VCaP (cell line): ENCODE measurements at regions not wholly inside any gene's neighbourhood (a gene's known extent, or its start where the extent isn't known, plus 50 kb on each side); places are given as distances from the start of the nearest gene placed in this dataset.
"Not testable (repeated sequence)": the region's sequence is repeated elsewhere in the genome, so short reads cannot be mapped to it uniquely, and the experiment has no call there.

Experiments
- H3K27ac ChIP-seq: fragments of 450-650 bp; 2 replicates; pipeline ENCODE4 v1.5.1; 2017

DNA sequence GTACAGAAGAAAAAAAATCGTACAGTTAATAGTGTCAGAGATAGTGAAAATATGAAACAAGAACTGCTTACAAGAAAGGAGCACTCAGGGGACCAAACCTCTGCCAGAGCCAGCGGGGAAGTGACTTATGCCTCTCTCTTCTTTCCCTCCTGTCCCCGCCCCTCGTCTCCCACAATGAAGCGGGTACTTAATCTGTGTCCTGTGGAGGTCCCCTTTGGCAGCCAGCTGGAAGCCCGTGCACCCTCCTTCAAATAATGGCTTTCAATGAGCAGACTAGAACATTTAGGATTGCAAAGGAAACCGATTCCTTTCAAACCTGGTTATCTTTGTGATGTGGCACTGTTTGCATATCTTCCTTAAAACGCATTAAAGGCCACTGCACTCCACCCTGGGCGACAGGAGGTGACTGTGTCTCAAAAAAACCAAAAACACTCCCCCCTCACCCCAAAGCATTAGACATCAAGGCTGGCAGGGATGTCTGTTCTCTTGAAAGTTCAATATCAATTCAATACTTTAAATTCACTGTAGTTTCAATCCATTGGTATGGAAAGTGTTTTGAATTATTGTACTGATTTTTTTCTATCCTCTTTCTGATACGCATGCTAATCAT lies 51.7 kb downstream of the PPIAL4C start:
- not testable (repeated sequence) for H3K27ac ChIP-seq

DNA sequence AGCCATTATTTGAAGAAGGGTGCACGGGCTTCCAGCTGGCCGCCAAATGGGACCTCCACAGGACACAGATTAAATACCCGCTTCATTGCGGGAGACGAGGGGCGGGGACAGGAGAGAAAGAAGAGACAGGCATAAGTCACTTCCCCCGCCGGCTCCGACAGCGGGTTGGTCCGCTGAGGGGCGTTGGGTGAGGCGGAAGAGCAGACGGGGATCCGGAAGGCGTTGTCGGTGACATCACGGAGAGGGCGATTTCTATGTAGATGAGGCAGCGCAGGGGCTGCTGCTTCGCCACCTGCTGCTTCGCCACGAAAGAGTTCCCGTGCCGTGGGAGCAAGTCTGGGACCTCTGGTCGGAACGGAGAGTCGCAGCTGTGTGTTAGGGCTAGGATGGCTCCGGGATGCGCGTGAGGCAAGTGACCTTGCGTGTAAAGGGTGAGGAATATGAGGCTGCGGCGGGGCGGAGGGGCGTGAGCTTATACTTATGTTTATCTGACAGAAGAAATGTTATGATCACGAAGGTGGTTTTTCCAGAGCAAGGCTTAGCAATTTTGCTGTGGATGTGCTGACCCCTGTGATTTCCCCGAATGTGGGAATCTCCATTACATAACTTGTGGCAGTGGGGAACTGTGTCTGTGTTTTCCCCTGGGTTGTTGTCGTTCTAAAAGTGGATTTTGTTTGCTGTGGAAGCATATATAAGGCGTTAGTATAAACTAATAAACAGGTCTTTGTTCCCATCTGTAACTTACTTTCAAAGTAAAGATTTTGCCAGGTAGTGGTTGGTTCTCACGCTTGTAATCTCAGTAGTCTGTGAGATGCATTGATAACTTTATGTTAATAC lies 52.9 kb downstream of the PPIAL4C start:
- H3K27ac ChIP-seq, result peak overlapping the region; percentile 81

DNA sequence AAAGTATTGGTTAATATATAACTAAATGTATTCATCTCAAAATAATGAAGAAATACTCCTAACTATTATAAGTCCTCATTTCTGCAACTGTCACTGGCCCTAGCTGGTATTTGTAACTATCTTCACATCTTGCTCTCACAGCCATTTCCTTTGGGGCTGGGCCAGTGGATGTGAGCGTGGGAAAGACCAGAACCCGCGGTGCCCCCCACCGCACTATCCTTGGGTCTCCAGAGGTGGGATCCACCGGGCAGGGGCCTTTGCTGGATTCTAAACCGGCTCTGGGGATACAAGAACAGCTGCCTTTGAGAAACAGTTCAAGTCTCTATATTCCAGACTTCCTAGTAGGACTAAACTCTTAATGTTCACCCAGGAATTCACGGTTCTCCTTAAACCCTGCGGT lies 54.8 kb downstream of the PPIAL4C start:
- H3K27ac ChIP-seq, result not testable (repeated sequence)

DNA sequence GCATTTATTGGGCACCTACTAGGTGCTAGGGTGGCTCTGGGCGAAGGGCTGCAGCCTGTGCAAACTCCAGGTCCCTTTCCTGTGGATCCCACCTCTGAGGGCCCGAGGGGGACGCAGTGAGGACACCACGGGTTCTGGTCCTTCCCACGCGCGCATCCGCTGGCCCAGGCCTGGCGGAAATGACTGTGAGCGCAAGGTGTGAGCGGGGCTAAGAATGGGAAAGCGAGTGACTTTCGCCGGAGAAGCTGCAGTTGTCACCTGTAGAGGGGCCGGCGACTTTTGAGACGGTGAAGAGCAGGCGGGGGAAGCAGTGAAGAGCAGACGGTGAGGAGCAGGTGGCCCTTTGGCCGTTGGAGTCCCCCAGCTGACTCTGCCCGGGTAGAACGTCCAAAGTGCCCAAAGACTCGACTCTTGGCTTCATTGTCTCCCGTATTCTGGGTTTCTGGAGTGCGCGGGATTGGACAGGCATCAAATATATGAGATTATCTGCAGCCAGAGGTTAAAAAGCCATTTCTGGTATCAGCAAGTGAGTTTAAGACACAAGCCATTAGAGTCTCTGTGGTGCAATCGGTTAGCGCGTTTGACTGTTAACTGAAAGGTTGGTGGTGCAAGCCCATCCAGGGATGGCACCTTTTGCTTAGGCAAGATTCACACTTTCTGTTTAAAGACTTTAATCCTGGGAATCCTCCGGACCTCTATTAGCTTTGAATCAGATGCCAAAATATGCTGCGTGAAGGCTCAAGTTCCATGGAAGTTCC lies 55.4 kb downstream of the PPIAL4C start:
- H3K27ac ChIP-seq, result not testable (repeated sequence)

DNA sequence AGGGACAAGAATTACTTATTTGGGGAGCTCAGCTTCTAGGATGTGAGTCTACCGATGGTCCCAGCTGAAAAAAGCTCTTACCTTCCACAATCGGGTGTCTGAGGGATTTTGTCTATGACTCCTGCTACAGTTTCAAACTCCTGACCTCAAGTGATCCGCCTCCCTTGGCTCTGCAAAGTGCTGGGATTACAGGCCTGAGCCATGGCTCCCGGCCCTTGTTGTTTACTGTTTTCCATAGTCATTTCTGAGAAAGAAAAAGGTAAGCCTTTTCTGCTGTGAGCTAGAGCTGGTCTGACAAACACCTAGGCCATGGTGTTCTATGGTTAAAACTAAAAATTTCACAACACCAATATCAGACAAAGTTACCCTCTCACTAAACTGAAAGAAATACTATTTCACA lies 57.5 kb downstream of the PPIAL4C start:
- H3K27ac ChIP-seq, result not testable (repeated sequence)

DNA sequence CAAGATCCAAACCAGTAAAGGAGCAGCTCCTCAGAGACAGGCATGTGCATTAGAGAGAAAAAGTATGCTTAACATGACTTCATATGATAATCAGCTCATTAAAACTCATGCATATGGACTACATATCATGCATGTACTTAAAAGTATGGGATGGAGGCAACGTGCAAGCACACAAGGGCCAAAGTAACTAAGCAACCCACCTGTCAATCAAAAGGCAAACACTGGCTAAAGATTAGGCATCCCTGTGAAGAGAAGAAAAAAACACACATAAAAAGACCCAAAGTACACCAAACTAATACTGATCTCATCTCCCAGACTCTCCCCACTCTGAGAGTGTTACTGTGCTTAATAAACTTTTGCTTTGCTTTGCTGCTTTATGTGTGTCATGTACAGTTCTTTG lies 61.2 kb downstream of the PPIAL4C start:
- H3K27ac ChIP-seq, result not testable (repeated sequence)

DNA sequence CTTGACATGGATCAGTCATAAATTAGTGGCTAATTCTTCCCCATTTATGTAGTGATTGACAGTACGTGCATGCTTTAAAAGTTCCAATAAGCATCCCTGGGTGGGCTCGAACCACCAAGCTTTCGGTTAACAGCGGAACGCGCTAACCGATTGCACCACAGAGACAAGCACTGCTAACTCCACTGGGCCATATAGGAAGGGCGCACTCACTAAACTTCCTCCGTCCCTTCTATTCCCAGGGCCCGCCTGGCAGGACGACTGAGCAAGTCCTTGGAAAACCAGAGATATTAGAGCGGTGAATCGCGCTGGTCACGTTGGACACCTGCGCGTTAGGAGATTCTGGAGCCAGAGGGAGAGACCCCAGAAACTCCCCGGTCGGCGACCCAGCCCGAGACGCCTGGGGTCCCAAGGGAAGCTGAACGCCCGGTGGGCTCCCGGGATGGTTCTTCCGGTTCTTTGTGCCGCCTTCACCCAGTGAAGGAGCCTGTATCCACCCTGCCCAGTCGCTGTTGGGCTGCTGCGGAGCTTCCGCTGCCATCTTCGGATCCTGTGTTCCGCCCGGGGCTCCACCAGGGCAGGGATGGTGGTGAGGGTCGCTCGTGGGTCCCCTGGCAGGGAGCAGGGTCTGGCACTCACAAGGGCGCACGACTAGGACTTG lies 62.8 kb downstream of the PPIAL4C start:
- not testable (repeated sequence) for H3K27ac ChIP-seq

DNA sequence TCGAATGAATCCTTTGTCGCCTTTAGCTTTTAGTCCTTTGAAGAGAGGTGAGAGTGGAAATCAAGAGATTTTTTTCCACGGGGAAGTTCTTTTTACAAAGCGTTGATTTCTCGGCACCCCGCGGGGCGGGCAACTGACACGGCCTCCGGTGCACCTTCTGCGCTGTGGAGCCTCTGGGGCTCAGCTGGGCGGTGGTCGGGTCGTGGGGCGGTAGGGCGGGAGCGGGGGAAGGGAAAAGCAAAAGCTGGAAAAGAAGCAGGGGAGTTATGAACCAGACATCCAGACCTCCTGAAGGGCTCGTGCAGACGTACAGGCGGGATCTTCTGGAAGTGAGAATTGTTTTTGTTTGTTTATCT lies 63.3 kb downstream of the PPIAL4C start:
- not testable (repeated sequence) for H3K27ac ChIP-seq

DNA sequence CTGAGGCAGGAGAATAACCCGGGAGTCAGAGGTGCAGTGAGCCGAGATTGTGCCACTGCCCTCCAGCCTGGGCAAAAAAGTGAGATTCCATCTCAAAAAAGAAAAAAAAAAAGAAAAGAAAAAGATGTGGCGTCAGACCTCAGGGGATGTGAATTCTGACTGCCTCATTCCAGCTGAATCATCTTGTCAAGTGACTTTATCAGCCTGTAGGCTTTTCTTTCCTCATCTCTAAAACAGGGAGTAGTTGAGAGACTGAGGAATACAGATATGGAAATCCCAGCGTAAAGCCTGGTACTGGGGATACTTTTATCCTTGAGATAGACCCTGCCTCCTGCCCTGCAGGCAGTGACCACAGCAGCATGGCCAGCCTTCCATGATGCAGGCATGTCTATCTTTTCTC lies 74.1 kb downstream of the PPIAL4C start:
- H3K27ac ChIP-seq, result not testable (repeated sequence)

DNA sequence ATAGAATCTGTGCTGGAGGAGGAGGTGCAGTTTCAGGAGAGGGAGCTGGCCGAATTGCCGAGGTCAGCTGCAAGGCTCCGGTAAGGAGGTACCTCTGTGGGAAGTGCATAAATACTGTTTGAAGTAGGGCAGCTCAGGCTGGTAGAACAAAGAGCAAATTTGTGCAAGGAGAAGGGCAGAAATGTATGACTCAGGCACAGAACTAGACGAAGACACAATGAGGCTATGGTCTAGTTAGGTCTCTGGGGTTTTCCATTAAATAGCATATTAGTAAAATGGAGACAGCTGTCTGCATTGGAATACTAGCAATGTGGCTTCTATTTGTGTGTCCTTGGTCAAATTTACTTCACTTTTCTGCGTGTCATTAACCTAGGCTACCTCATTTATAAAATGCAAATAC lies 74.5 kb downstream of the PPIAL4C start:
- not testable (repeated sequence) for H3K27ac ChIP-seq

DNA sequence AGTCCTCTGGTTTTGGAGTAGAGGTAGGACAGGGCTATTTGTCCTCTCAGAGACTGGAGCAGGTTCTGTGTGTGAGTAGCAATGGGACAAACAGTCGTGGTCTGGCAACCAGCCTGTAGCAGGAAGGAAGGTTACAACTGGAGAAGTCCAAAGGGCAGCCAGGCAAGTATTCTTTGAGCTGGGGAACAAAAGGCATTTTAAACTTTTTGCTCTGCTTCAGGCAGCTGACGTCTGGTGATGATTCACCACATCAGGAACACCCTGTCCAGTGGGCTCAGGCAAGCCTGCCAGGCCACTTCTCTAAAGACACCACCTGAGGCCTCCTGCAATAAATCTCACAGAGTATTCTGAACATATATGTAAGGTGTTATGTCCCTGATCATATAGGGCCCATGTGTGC lies 81.0 kb downstream of the PPIAL4C start:
- not testable (repeated sequence) for H3K27ac ChIP-seq

DNA sequence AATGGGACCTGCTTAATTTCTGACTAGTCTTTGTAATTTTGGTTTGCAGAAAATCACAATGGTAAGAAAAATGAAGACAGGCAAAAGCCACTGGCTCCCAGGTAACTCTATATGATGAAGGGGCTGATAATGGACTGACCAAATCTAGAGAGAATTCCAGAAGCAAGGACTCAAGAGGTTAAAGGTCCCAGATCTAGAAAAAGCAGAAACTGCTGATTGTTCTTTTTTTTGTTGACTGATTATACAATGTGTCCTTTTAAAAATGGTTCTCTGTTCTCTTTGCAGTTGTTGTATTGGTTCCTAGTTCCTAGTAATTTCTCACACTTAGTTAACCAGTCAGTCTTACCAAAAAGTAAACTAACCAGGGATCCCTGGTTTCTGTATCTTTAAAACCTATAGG lies 81.4 kb downstream of the PPIAL4C start:
- not testable (repeated sequence) for H3K27ac ChIP-seq

DNA sequence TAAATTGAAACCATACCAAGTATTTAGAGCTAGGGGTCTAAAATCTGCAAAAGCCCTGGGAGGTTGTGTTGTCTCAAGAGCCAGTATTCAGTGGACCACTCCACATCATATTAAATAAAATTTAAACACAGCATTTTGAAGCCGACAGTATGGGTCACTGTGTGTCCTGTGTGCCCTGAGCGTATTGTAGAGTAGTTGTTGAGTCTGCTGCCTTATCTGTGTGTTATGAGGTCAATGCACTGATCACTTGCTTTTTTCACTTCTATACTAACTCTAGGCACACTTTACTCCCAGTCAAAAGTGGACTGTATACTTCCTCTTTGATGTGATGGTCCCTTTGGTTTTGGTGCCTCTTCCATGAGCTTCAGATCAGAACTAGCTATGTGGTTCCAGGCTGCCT lies 81.9 kb downstream of the PPIAL4C start:
- not testable (repeated sequence) for H3K27ac ChIP-seq

DNA sequence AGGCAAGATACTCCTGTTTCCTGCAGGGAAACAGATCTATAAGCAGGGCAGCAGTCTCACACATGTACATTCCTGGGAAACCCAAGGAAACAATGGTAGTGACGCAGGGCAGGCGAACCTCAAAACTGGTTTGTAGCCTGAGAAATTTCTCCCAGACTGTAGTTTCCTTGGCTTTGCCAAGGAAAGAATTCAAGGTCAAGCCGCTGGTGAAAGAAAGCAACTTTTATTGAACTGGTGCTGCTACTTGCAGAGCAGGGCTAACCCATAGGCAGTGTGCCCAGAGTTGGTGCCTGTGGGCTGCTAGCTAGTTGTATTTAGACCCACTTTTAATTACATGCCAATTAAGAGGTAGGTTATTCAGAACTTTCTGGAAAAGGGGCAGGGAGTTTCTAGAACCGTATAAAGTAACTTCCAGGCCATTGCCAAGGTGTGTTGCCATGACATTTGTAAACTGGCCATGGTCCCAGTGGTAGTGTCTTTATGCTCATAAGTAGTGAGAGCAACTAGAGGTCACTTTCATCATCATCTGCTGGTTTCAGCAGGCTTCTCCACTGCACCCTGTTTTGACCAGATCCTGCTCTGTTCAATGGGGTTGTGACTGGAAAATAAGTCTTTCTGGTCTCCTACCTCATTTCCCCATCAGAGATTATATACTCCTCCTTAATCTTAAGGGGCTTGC lies 89.7 kb downstream of the PPIAL4C start:
- H3K27ac ChIP-seq, result not testable (repeated sequence)

DNA sequence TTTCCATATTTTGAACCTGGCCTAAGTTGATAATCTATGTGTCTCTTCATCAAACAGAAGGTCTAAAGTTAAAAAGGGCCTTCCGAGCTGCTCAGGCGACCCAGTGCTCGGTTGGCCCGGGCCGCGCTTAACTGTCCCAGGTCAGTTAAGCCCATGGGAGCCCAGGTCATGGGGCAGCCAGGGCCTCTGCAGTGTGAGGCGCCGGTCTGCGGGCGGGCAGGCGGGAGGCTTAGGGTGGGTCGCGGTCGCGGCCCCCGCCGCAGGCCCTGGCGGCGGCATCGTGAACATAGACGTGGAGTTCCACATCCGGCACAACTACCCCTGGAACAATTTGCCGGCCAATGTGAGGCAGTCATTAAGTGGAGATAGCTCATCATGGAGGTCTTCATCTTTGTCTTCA lies 91.3 kb downstream of the PPIAL4C start:
- H3K27ac ChIP-seq, result not testable (repeated sequence)

DNA sequence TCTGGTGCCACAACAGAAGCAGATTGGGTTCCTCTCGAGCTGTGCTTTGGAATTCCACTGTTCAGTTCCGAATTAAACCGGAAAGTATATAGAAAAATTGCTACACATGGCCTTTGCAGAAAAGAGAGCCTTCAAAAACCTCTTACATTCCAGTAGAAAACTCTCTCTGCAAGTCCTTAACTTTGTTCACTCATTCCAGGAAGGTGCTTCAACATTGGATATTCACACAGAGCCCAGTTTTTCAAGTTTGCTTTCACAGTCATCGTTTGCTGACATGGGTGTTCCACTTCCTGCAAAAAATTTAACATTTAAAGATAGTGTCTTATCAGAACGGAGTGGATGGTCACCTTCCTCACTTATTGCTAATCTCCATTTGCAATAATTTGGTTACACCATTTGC lies 93.7 kb downstream of the PPIAL4C start:
- not testable (repeated sequence) for H3K27ac ChIP-seq

DNA sequence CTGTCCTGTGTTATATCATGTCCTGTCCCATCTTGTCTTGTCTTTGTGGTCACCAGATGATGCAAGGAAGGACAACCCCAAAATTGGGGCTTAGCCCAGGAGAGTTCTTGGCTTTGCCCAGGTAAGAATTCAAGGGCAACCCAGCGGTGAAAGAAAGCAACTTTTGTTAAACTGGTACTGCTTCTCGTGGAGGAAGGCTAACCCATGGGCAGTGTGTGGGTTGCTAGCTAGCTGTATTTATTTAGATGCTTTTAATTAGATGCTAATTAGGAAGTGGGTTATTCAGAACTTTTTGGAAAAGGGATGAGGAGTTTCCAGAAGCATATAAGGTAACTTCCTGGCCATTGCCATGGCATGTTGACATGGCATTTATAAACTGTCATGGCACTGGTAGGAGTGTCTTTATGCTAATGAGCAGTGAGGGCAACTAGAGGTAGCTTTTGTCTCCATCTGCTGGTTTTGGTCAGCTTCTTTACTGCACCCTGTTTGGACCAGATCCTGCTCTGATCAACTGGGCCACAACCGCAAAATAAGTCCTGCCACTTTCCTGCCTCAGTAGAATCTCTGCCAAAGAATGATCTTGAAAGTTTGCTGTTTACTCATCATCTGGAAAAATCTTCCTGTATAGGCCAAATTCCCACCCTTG lies 95.8 kb upstream of the FCGR1A start:
- not testable (repeated sequence) for H3K27ac ChIP-seq

DNA sequence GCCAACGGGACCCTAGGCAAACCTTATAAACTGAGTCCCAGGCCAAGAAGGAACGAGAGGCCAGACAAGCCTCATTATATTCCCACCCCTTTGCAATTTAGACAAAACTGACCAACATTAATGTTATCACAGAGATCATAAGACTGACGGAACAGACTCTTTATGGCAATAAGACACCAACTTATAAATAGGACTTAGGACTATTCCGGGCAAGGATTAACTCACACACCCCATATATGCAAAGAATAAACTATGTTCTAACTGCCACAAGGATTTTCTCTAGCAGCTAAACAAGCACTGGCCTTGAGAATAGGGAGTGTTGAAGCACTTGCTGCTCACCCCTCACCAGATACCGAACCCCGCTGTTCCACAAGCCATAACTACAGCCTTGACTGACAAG lies 91.1 kb upstream of the FCGR1A start:
- H3K27ac ChIP-seq, result not testable (repeated sequence)

DNA sequence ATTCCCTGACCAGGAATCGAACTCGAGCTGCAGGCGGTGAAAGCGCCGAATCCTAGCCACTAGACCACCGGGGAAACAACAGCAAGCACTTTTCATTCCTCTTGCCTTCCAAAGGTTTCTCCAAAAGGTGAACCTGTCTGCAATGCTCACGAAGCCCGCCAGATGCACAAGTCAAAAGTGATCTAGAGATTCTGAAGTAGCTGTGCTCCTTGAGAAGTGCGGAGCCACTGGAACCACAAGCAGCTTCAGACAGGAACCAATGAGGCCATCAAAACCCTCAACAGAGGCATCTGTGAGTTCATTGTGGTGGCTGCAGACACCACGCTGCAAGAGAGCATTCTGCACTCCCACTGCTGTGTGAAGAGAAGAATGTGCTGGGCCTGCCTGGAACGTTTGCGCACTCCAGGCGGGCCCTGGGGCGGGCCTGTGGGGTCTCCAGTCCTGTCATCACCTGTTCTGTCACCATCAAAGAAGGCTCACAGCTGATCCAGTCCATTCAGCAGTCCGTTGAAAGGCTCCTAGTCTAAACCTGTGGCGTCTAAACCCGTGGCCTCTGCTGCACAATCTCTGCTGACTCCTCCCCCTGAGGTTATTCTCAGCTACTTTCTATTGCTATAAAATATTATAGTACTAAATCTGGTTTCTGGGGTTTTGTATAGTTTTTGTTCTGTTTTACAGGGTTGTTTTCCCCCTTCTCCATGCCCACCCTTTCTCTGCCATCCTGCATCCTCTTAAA lies 89.5 kb upstream of the FCGR1A start:
- H3K27ac ChIP-seq, result not testable (repeated sequence)

DNA sequence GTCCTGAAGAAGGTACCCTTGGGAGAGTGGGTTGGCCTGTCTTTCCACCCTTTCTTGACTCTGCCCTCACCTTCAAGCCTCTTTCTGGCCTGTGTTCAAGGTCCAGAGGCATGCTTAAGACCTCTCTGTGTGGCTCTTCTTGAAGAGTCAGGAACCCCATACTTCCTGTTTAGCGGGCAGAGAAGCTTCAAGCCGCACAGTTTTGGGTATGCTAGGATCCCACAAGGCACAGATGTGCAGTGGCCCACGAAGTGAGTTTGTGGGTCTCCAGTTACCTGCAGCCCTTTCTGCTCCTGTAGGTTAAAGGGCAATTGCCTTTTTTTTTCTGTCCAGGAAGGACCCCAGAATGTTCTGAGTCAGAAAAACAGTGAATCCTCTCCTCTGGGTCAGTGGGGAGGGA lies 87.4 kb upstream of the FCGR1A start:
- not testable (repeated sequence) for H3K27ac ChIP-seq

DNA sequence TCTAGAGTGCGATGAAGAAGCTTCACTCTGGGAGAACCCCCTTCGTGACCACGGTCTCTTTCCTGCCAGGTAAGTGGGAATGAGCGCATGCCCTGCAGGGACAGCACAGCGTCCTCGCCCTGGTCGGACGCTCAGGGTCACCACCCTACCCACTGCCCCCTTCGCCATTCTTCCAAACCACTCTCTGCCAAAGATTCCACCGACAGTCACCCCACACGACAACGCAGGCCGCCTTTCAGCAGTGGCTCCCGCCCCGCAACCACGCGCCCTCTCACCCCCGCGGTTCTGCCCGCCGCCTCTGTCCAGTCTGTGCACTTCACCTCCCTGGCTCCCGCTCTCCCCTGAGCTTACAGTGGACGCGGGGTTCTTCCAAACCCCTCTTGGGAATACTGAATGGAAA lies 82.3 kb upstream of the FCGR1A start:
- H3K27ac ChIP-seq, result not testable (repeated sequence)
